Astrocyte (in vitro differentiated cells and primary cell): ENCODE measurements at regions not wholly inside any gene's neighbourhood (a gene's known extent, or its start where the extent isn't known, plus 50 kb on each side); places are given as distances from the start of the nearest gene placed in this dataset.

Experiments
- CTCF ChIP-seq: IDR thresholded peaks from 2 replicates; pipeline ENCODE4 v1.5.1; 2011; ENCODE audit warnings: low read depth, mild to moderate bottlenecking, inconsistent platforms, low read length, moderate library complexity; ENCODE audit not compliant: insufficient read depth
- EZH2 ChIP-seq: IDR thresholded peaks from 2 replicates; pipeline ENCODE4 v1.6.1; 2012; ENCODE audit warnings: mild to moderate bottlenecking, low read length, inconsistent platforms; ENCODE audit not compliant: insufficient read depth

GRCh38 chr3:16122661-16123060, 51.8 kb upstream of the GALNT15 start:
- TF ChIP-seq CTCF: no peak
- TF ChIP-seq EZH2: no peak
